K562 (cell line): ENCODE measurements at regions not wholly inside any gene's neighbourhood (a gene's known extent, or its start where the extent isn't known, plus 50 kb on each side); places are given as distances from the start of the nearest gene placed in this dataset.

Experiments used
- ATAC-seq: fragments of 200-7000 bp; cut with Tn5 transposase; 3 replicates; pipeline ENCODE4 v1.9.1; 2020; ENCODE audit warnings: moderate library complexity
- BruUV-seq: library from RNA; stranded (reverse); fragments of 400-500 nt; replicated peaks from 2 replicates; lab custom pipeline; 2021; lab: Mats Ljungman, UMichigan
- CTCF ChIA-PET: fragments of 300-600 bp; formaldehyde crosslinking; extraction: SDS; loops from one replicate; lab custom pipeline; 2021; ENCODE audit warnings: low intra/inter-chr PET ratio; lab: Yijun Ruan, JAX
- POLR2A ChIA-PET: fragments of 300-600, 350-650 bp; sonication (Branson Sonifier 250); formaldehyde crosslinking; extraction: SDS; loops from one replicate; lab custom pipeline; 2021; ENCODE audit warnings: antibody characterized with exemption, inconsistent platforms; lab: Yijun Ruan, JAX
- DNase-seq, 4 experiments: peaks; one replicate each; pipeline versions ENCODE4 v3.0.0 to v3.0.0-alpha.2; 2011 to 2018; ENCODE audit warnings: low spot score in 3 of 4, mixed read lengths in 3 of 4; ENCODE audit errors: extremely low read depth in 1 of 4
- FAIRE-seq: peaks from 2 replicates; lab custom pipeline; 2011; peaks lifted over from hg19 to GRCh38; lab: Jason Lieb, UNC
- H2AFZ ChIP-seq: 2 replicates; pipeline ENCODE4 v1.6.0; 2011; ENCODE audit warnings: low read depth, low read length, control low read depth, inconsistent platforms
- H3K27ac ChIP-seq: fragments of 200-600 bp; 3 replicates; pipeline ENCODE4 v1.8.0; 2011; ENCODE audit warnings: low read depth, mild to moderate bottlenecking, control low read depth, inconsistent platforms, low read length, moderate library complexity, mixed read lengths; ENCODE audit errors: extremely low read depth
- H3K27me3 ChIP-seq, 2 experiments: fragments of 300-600 bp in 1 of 2; 2 replicates in 1 of 2; 3 replicates in 1 of 2; pipeline versions ENCODE4 v1.6.0 to v1.8.0; 2011; ENCODE audit warnings: inconsistent platforms in 2 of 2, low read length in 2 of 2, mild to moderate bottlenecking in 1 of 2, mixed read lengths in 1 of 2, moderate library complexity in 1 of 2; ENCODE audit not compliant: control insufficient read depth in 2 of 2, insufficient read depth in 2 of 2
- H3K36me3 ChIP-seq: fragments of 300-600 bp; 3 replicates; pipeline ENCODE4 v1.8.0; 2011; ENCODE audit warnings: mild to moderate bottlenecking, low read length, inconsistent platforms; ENCODE audit not compliant: control insufficient read depth, insufficient read depth
- H3K4me1 ChIP-seq, 2 experiments: fragments of 200-600 bp in 1 of 2; replicated peaks in 1 of 2; 2 replicates in 1 of 2; 3 replicates in 1 of 2; pipeline versions ENCODE4 v1.5.1 to v1.8.0; 2011; ENCODE audit warnings: inconsistent platforms in 2 of 2, low read length in 2 of 2, mild to moderate bottlenecking in 1 of 2, mixed read lengths in 1 of 2, moderate library complexity in 1 of 2; ENCODE audit not compliant: control insufficient read depth in 2 of 2, insufficient read depth in 2 of 2
- H3K4me2 ChIP-seq: 2 replicates; pipeline ENCODE4 v1.6.1; 2011; ENCODE audit warnings: low read length, control low read depth, inconsistent platforms, mixed read lengths; ENCODE audit not compliant: insufficient read depth
- H3K4me3 ChIP-seq: fragments of 200-600 bp; sonication (generic), shearing (Covaris generic); 2 replicates; pipeline ENCODE4 v1.5.1; 2016; ENCODE audit warnings: control low read depth, inconsistent platforms
- H3K79me2 ChIP-seq: fragments of 200-600 bp; 3 replicates; pipeline ENCODE4 v1.8.0; 2011; ENCODE audit warnings: low read length, inconsistent platforms; ENCODE audit not compliant: control insufficient read depth, insufficient read depth
- H3K9ac ChIP-seq, 2 experiments: 2 replicates each; pipeline versions ENCODE4 v1.6.0 to v1.6.1; 2011; ENCODE audit warnings: low read depth in 2 of 2, low read length in 2 of 2, control low read depth in 1 of 2, inconsistent platforms in 1 of 2, mild to moderate bottlenecking in 1 of 2, mixed read lengths in 1 of 2; ENCODE audit not compliant: insufficient read depth in 1 of 2
- H3K9me1 ChIP-seq: one replicate; pipeline ENCODE4 v1.6.0; 2011; ENCODE audit warnings: inconsistent platforms, mild to moderate bottlenecking, low read length, moderate library complexity; ENCODE audit not compliant: control insufficient read depth, insufficient read depth
- H3K9me3 ChIP-seq: replicated peaks from 2 replicates; pipeline ENCODE4 v1.5.1; 2011; ENCODE audit warnings: low read depth, low read length, inconsistent platforms; ENCODE audit not compliant: control insufficient read depth, insufficient read depth
- H4K20me1 ChIP-seq: replicated peaks from 2 replicates; pipeline ENCODE4 v1.6.1; 2011; ENCODE audit warnings: low read length, inconsistent platforms, mixed read lengths; ENCODE audit not compliant: control insufficient read depth, insufficient read depth
- CBX1 ChIP-seq: sonication (generic); IDR thresholded peaks from 2 replicates; pipeline ENCODE4 v1.6.1; 2016; ENCODE audit warnings: antibody characterized with exemption, low read depth, mild to moderate bottlenecking
- DLX4 ChIP-seq: fragments of 250-450 bp; sonication (Bioruptor Pico); IDR thresholded peaks from 2 replicates; pipeline ENCODE4 v1.6.1; 2021; ENCODE audit warnings: mild to moderate bottlenecking
- E2F3 ChIP-seq: fragments of 250-450 bp; sonication (Bioruptor Pico); IDR thresholded peaks from 2 replicates; pipeline ENCODE4 v1.4.0; 2020; ENCODE audit warnings: mild to moderate bottlenecking
- GTF2B ChIP-seq: IDR thresholded peaks from 2 replicates; pipeline ENCODE4 v1.6.1; 2011; ENCODE audit not compliant: insufficient read length; ENCODE audit errors: extremely low read depth
- MBD2 ChIP-seq: sonication (generic); IDR thresholded peaks from 2 replicates; pipeline ENCODE4 v1.6.1; 2016; ENCODE audit warnings: low read depth, borderline replicate concordance
- NBN ChIP-seq: fragments of 450-650 bp; IDR thresholded peaks from 2 replicates; pipeline ENCODE4 v1.6.1; 2016; ENCODE audit warnings: low read depth, mild to moderate bottlenecking
- POLR2H ChIP-seq: IDR thresholded peaks from 2 replicates; pipeline ENCODE4 v1.6.1; 2016; ENCODE audit warnings: missing genetic modification characterization, low read depth, mild to moderate bottlenecking, control low read depth, missing compliant biosample characterization, moderate library complexity
- SIX5 ChIP-seq, 2 experiments: IDR thresholded peaks; 2 replicates each; pipeline ENCODE4 v1.6.1; 2011; ENCODE audit warnings: low read length in 2 of 2, borderline replicate concordance in 1 of 2, low read depth in 1 of 2, mild to moderate bottlenecking in 1 of 2, moderate library complexity in 1 of 2; ENCODE audit not compliant: insufficient read depth in 1 of 2
- SP1 ChIP-seq: sonication (generic); formaldehyde crosslinking; IDR thresholded peaks from 2 replicates; pipeline ENCODE4 v1.8.1; 2022; ENCODE audit warnings: mild to moderate bottlenecking, missing genetic modification reagents
- STAT5A ChIP-seq: IDR thresholded peaks from 2 replicates; pipeline ENCODE4 v1.6.1; 2012; ENCODE audit warnings: low read length, inconsistent platforms, borderline replicate concordance
- WHSC1 ChIP-seq: IDR thresholded peaks from one replicate; pipeline ENCODE4 v1.6.1; 2012; ENCODE audit warnings: low read length, control low read depth, inconsistent platforms
- ZNF324 ChIP-seq: fragments of 250-450 bp; sonication (Bioruptor Pico); IDR thresholded peaks from 2 replicates; pipeline ENCODE4 v1.4.0; 2020; ENCODE audit warnings: mild to moderate bottlenecking
- ZNF511 ChIP-seq: sonication (generic); formaldehyde crosslinking; IDR thresholded peaks from 2 replicates; pipeline ENCODE4 v1.8.0; 2022; ENCODE audit warnings: mild to moderate bottlenecking, missing genetic modification reagents
- ZNF609 ChIP-seq: sonication (generic); formaldehyde crosslinking; IDR thresholded peaks from 2 replicates; pipeline ENCODE4 v1.8.1; 2023; ENCODE audit warnings: missing genetic modification reagents, mild to moderate bottlenecking, borderline replicate concordance
- ZNF717 ChIP-seq: fragments of 250-450 bp; sonication (Bioruptor Pico); IDR thresholded peaks from 2 replicates; pipeline ENCODE4 v1.5.0; 2021
- ZSCAN29 ChIP-seq: fragments of 450-650 bp; IDR thresholded peaks from 2 replicates; pipeline ENCODE4 v1.6.1; 2017
- WGBS: fragments of 100-300 bp; shearing (Covaris generic); methylation state at CpG from one replicate; pipeline ENCODE4 v1.1.6; 2016; ENCODE audit warnings: low coverage, mixed read lengths; ENCODE audit not compliant: insufficient coverage; ENCODE audit errors: missing lambda C conversion rate; 5-methylcytosine and 5-hydroxymethylcytosine counted together
- in situ Hi-C: fragments of 300-500 bp; cut with MboI; formaldehyde crosslinking; loops from 4 replicates; pipeline ENCODE4 v1.15.0; 2018; ENCODE audit warnings: inconsistent platforms, mixed read lengths
- intact Hi-C: fragments of 100-400 bp; cut with micrococcal nuclease; formaldehyde crosslinking; loops from 2 replicates; pipeline ENCODE4 v1.14.2; 2022

- no peak for TF ChIP-seq SIX5 (IDR thresholded peaks at IDR 0.05; ENCODE audit: borderline replicate concordance in 1 of 2, insufficient read depth in 1 of 2, low read depth in 1 of 2, low read length in 2 of 2)
- no peak for TF ChIP-seq ZSCAN29
Measured at GRCh38 chr10:63718421-63718820, 197.2 kb downstream of the REEP3 start (continued).

- Histone ChIP-seq H3K27me3 (peaks cover 20 to 35% of the 10 kb centered on the region in 2 experiments), H3K4me2 (no peak overlapping the region), H3K79me2 (no peaks in the 10 kb centered on the region), H2AFZ (no peak overlapping the region), H3K4me1 (no peaks in the 10 kb centered on the region), H3K36me3 (no peaks in the 10 kb centered on the region), H3K4me3 (no peak overlapping the region), H3K9me3 (no peaks in the 10 kb centered on the region), H3K9me1 (no peaks in the 10 kb centered on the region), H4K20me1 (no peaks in the 10 kb centered on the region), H3K9ac (no peak overlapping the region), H3K27ac (no peak overlapping the region)
- CTCF ChIA-PET: interaction anchor here (0.6 to 3.8 kb wide), 6 partner anchors 48 to 561 kb away, joined by 3 to 63 read pairs (median 3); no protein-coding TSS in a partner anchor
- no peak for FAIRE-seq
- no peak for ATAC-seq
- intact Hi-C loops: no loop called here
- no TSS peak for BruUV-seq
- DNase-seq: no peak
- in situ Hi-C loops: no loop called here
- 9% methylated on average over 4 of the region's 4 CpGs for WGBS
- POLR2A ChIA-PET: interaction anchor here (0.8 to 1.6 kb wide), 5 partner anchors 456 to 1696 kb away, joined by 3 to 14 read pairs (median 4); no protein-coding TSS in a partner anchor
- TF ChIP-seq ZNF717 (no peak), POLR2H (tag) (no peak), SP1 (CRISPR knock-in tag) (no peak), GTF2B (no peak), DLX4 (CRISPR knock-in tag) (no peak), NBN (no peak), CBX1 (no peak), ZNF324 (no peak), STAT5A (no peak), MBD2 (no peak), WHSC1 (no peak), ZNF609 (CRISPR knock-in tag) (no peak), E2F3 (no peak), ZNF511 (CRISPR knock-in tag) (no peak)
Measured at GRCh38 chr10:63719226-63719856, 198.1 kb downstream of the REEP3 start.
